ENCODE measurements at regions not wholly inside any gene's neighbourhood (a gene's known extent, or its start where the extent isn't known, plus 50 kb on each side); places are given as distances from the start of the nearest gene placed in this dataset.

- TF ChIP-seq CTCF (conservative IDR thresholded peaks at IDR 0.05) (no peak), EZH2 (IDR thresholded peaks at IDR 0.05; ENCODE audit: low read depth) (no peak)
Measured at GRCh38 chr2:180366481-180366880, 359.4 kb upstream of the CWC22 start.
